ENCODE measurements at regions not wholly inside any gene's neighbourhood (a gene's known extent, or its start where the extent isn't known, plus 50 kb on each side); places are given as distances from the start of the nearest gene placed in this dataset.

DNA sequence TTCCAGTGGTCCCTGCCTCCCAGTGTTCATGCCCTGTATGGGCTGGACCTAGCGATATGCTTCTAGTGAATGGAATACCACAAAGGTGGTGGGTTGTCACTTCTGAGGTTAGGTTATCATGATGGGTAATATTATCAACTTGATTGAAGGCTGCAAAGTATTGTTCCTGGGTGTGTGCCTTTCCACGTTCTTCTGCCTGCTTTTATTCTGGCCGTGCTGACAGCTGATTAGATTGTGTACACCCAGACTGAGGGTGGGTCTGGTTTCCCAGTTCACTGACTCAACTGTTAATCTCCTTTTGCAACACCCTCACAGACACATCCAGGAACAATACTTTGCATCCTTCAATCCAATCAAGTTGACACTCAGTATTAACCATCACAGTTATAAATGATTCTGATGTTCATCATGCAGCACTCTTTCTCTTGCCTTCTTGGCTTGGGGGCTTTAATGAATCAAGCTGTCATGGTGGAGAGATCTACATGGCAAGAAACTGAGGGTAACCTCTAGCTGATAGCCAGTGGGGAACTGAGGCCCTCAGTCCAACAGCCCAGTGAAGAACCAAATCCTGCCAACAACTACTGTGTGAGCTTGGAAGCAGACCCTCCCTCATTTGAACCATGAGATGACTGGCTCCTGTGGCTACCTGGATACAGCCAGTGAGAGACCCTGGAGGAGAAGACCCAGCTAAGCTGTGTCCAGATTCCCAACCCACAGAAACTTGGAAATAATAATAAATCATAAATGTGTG lies 63.0 kb upstream of the CELF4 start:
- no peak overlapping the region for H3K4me3 ChIP-seq (ENCODE audit: low read depth, low read length)
- DNase-seq (ENCODE audit: low read depth) = no peak

DNA sequence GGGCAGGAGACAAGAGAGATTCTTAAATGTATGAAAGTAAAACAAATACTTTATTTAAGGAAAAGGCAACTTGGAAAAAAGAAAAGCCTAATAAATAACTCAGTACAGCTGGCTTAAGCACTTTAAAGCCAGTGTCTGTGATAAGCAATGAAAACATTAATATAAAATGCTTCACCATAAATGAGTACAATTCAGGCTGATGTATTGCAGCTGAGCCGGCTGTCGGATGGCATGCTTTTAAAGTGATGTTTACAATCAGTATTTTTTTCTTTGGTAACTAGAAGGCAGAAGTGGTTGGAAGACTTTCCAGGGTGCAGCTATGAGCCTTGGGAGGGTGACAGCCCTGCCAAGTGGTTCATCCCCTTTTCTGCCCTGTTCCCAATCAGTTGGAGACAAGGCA lies 58.7 kb upstream of the CELF4 start:
- H3K4me3 ChIP-seq (ENCODE audit: low read depth, low read length) = no peak overlapping the region
- no peak for DNase-seq (ENCODE audit: low read depth)

GRCh38 chr18:37619964-37620363 lies 54.4 kb upstream of the CELF4 start:
- no peak for DNase-seq (ENCODE audit: low read depth)
- H3K4me3 ChIP-seq (ENCODE audit: low read depth, low read length) = no peak overlapping the region

DNA sequence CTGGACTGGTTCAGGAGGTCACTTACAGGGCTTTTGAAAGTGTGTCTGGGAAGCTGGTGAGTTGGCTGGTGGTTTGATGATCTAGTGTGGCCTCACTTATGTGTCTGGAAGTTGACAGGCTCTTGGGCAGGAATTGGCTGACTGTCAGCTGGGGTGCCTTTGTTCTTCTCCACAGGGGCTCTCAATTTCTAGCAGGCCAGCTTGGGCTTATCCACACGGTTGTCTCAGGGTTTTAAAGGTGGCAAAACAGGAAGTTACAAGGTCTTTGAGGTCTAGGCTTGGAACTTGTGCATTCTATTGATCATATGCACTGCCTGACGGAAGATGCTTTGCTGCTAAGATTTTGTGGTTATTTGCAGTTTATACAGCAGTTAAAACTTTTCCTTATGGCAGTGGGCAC lies 52.0 kb upstream of the CELF4 start:
- H3K4me3 ChIP-seq (ENCODE audit: low read depth, low read length) = no peak overlapping the region

More for the DNA sequence above, 52.0 kb upstream of the CELF4 start:
- no peak for DNase-seq (ENCODE audit: low read depth)

All from skeletal muscle cell (primary cell).